Muscle of arm (tissue), 1 donor: ENCODE measurements at regions not wholly inside any gene's neighbourhood (a gene's known extent, or its start where the extent isn't known, plus 50 kb on each side); places are given as distances from the start of the nearest gene placed in this dataset.
A peak's percentile ranks its signal among the peaks of the same experiment; 100 is the strongest.

ENCODE experiments used
- DNase-seq: peaks from one replicate; pipeline ENCODE4 v3.0.0-alpha.2; 2013

GRCh38 chr12:77493302-77494168, 337.2 kb upstream of the NAV3 start:
- peak; percentile 15 for DNase-seq

- no peak for DNase-seq
These were observed 338.2 kb upstream of the NAV3 start for GRCh38 chr12:77492536-77492935.

GRCh38 chr12:77489331-77489970, 341.2 kb upstream of the NAV3 start:
- peak; percentile 81 for DNase-seq

- peak; percentile 25 for DNase-seq
These were observed 342.6 kb upstream of the NAV3 start for GRCh38 chr12:77488041-77488620.

- DNase-seq: no peak
These were observed 343.8 kb upstream of the NAV3 start for GRCh38 chr12:77486872-77487271.

- DNase-seq: no peak
These were observed 344.5 kb upstream of the NAV3 start for GRCh38 chr12:77485961-77486854.

GRCh38 chr12:77481687-77482086, 349.0 kb upstream of the NAV3 start:
- DNase-seq: no peak

GRCh38 chr12:77477907-77478533, 352.7 kb upstream of the NAV3 start:
- no peak for DNase-seq

- no peak for DNase-seq
These were observed 358.9 kb upstream of the NAV3 start for GRCh38 chr12:77471801-77472200.

- no peak for DNase-seq
These were observed 360.9 kb upstream of the NAV3 start for GRCh38 chr12:77469578-77470333.

- DNase-seq: no peak
These were observed 377.3 kb upstream of the E2F7 start for GRCh38 chr12:77442633-77443032.

- no peak for DNase-seq
These were observed 374.4 kb upstream of the E2F7 start for GRCh38 chr12:77439749-77440148.

GRCh38 chr12:77438644-77439043, 373.3 kb upstream of the E2F7 start:
- DNase-seq: no peak

- no peak for DNase-seq
These were observed 371.8 kb upstream of the E2F7 start for GRCh38 chr12:77437206-77437605.

- DNase-seq: no peak
These were observed 370.2 kb upstream of the E2F7 start for GRCh38 chr12:77435446-77436091.

- DNase-seq: no peak
These were observed 368.4 kb upstream of the E2F7 start for GRCh38 chr12:77433799-77434198.

- peak; percentile 24 for DNase-seq
These were observed 364.1 kb upstream of the E2F7 start for GRCh38 chr12:77429426-77429825.

GRCh38 chr12:77421152-77421551, 355.8 kb upstream of the E2F7 start:
- no peak for DNase-seq

GRCh38 chr12:77409551-77409950, 344.2 kb upstream of the E2F7 start:
- no peak for DNase-seq

GRCh38 chr12:77407931-77408330, 342.6 kb upstream of the E2F7 start:
- DNase-seq: no peak
